Adrenal gland (tissue), 9 donors: ENCODE measurements at regions not wholly inside any gene's neighbourhood (a gene's known extent, or its start where the extent isn't known, plus 50 kb on each side); places are given as distances from the start of the nearest gene placed in this dataset.
A peak's percentile ranks its signal among the peaks of the same experiment; 100 is the strongest.

Experiments used
- DNase-seq, 7 donors: peaks; one replicate each; pipeline ENCODE4 v3.0.0-alpha.2; 2019 to 2020
- H3K27ac ChIP-seq, 5 donors: fragments of 200-600 bp; sonication (generic) in 4 of 5; 1 replicate in 3 of 5; 2 replicates in 2 of 5; pipeline versions ENCODE4 v1.5.1 to v1.8.0; 2016 to 2020; ENCODE audit warnings: mild to moderate bottlenecking in 1 of 5
- H3K27me3 ChIP-seq: fragments of 200-600 bp; 2 replicates; pipeline ENCODE4 v1.8.0; 2021
- H3K36me3 ChIP-seq, 2 donors: fragments of 200-600 bp; replicated peaks in 1 of 2; 1 replicate in 1 of 2; 2 replicates in 1 of 2; pipeline versions ENCODE4 v1.5.1 to v1.8.0; 2018 to 2022
- H3K4me1 ChIP-seq, 2 donors: fragments of 200-600 bp; replicated peaks in 1 of 2; 1 replicate in 1 of 2; 2 replicates in 1 of 2; pipeline versions ENCODE4 v1.5.1 to v1.8.0; 2018 to 2021
- H3K4me3 ChIP-seq, 4 donors: fragments of 200-600 bp; sonication (generic) in 3 of 4; one replicate each; pipeline ENCODE4 v1.5.1; 2016 to 2018
- H3K9me3 ChIP-seq, 3 donors: fragments of 200-600 bp; sonication (generic) in 1 of 3; replicated peaks in 1 of 3; 1 replicate in 2 of 3; 2 replicates in 1 of 3; pipeline versions ENCODE4 v1.5.1 to v1.8.0; 2016 to 2021
- POLR2A ChIP-seq, 2 donors: fragments of 450-650 bp; IDR thresholded peaks; one replicate each; pipeline ENCODE4 v1.6.1; 2017; ENCODE audit warnings: antibody characterized with exemption in 2 of 2, mild to moderate bottlenecking in 2 of 2, moderate library complexity in 1 of 2
- WGBS, 4 donors: extraction: QIAGEN DNeasy Blood & Tissue Kit in 2 of 4; methylation state at CpG; one replicate each; pipeline versions ENCODE4 v1.1.5 to v1.1.7; 2013 to 2017; 5-methylcytosine and 5-hydroxymethylcytosine counted together
- intact Hi-C, 2 donors: fragments of 100-400 bp; cut with DNase I; formaldehyde crosslinking; loops; one replicate each; pipeline versions ENCODE4 v1.14.1 to v1.15.0; 2022 to 2023
- TF ChIP-seq, protein P1 (sequence below), 6 experiments: fragments of 450-650 bp in 4 of 6; fragments of 200-600 bp in 2 of 6; sonication (generic) in 1 of 6; IDR thresholded peaks; 1 replicate in 5 of 6; 2 replicates in 1 of 6; pipeline versions ENCODE4 v1.5.1 to v1.8.0; 2016 to 2021; ENCODE audit warnings: antibody characterized with exemption in 6 of 6, mild to moderate bottlenecking in 2 of 6, moderate library complexity in 1 of 6
- donor health status: healthy with polysubstance abuse.
- donor health status: Bipolar disorder and iron deficiency.
- donor health status: DM: yes; HTN: yes; CAD: no.
- donor health status: DM: no; HTN: no; CAD: no.
- donor health status: DM: no; HTN: no; CAD: no.

DNA sequence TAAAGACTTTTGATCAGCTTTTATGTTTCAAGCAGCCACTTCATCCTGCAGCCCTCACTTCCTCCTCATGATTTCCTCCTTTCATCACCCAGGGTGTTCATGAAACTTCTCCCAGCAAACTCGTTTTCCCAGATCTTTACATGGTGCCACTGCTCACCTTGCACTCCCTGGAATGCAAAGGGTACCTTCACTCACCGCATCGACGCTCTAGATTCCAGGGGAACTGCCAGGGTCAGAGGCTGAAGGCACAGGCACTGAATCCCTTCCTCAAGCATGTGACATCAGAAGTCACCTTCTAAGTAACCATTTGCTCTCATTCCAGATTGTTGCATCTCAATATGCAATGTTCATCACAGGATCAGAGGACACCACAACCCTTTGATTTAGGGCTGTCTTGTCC lies 82.8 kb downstream of the PRKAB2 start:
- TF ChIP-seq, protein P1, sequence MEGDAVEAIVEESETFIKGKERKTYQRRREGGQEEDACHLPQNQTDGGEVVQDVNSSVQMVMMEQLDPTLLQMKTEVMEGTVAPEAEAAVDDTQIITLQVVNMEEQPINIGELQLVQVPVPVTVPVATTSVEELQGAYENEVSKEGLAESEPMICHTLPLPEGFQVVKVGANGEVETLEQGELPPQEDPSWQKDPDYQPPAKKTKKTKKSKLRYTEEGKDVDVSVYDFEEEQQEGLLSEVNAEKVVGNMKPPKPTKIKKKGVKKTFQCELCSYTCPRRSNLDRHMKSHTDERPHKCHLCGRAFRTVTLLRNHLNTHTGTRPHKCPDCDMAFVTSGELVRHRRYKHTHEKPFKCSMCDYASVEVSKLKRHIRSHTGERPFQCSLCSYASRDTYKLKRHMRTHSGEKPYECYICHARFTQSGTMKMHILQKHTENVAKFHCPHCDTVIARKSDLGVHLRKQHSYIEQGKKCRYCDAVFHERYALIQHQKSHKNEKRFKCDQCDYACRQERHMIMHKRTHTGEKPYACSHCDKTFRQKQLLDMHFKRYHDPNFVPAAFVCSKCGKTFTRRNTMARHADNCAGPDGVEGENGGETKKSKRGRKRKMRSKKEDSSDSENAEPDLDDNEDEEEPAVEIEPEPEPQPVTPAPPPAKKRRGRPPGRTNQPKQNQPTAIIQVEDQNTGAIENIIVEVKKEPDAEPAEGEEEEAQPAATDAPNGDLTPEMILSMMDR (IDR thresholded peaks at IDR 0.05) = no peak
- TF ChIP-seq POLR2A (IDR thresholded peaks at IDR 0.05) = no peak
- WGBS, 4 donors = 28 to 35% (median 31%) methylated on average over 4 of the region's 4 CpGs
- DNase-seq = no peak
- Histone ChIP-seq H3K4me3 (no peak overlapping the region), H3K4me1 (peaks cover under 1 to 2% of the 10 kb centered on the region in 2 donors), H3K27me3 (no peaks in the 10 kb centered on the region), H3K9me3 (no peaks in the 10 kb centered on the region), H3K27ac (no peak overlapping the region), H3K36me3 (no peaks in the 10 kb centered on the region)
- intact Hi-C loops = no loop called here

DNA sequence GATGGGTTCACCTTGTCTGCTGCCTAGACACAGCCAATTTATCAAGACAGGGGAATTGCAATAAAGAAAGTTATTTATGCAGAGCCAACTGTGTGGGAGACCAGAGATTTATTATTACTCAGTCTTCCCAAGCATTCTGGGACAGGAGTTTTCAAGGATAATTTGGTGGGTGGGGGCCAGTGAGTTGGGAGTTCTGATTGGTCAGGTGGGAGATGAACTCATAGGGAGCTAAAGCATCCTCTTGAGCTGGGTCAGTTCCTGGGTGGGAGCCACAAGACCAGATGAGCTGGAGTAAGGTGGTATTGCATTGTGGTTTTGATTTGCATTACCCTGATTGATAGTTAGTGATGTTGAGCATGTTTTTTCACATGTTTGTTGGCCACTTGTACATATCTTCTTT lies 86.1 kb downstream of the PRKAB2 start:
- Histone ChIP-seq H3K27me3 (peaks cover 26% of the 10 kb centered on the region), H3K36me3 (no peaks in the 10 kb centered on the region), H3K27ac (no peak overlapping the region), H3K4me3 (no peak overlapping the region), H3K9me3 (no peaks in the 10 kb centered on the region), H3K4me1 (peaks cover 5 to 8% of the 10 kb centered on the region in 2 donors)
- intact Hi-C loops = no loop called here
- no peak for DNase-seq
- no peak for TF ChIP-seq POLR2A (IDR thresholded peaks at IDR 0.05)
- TF ChIP-seq, protein P1 (IDR thresholded peaks at IDR 0.05) = no peak

DNA sequence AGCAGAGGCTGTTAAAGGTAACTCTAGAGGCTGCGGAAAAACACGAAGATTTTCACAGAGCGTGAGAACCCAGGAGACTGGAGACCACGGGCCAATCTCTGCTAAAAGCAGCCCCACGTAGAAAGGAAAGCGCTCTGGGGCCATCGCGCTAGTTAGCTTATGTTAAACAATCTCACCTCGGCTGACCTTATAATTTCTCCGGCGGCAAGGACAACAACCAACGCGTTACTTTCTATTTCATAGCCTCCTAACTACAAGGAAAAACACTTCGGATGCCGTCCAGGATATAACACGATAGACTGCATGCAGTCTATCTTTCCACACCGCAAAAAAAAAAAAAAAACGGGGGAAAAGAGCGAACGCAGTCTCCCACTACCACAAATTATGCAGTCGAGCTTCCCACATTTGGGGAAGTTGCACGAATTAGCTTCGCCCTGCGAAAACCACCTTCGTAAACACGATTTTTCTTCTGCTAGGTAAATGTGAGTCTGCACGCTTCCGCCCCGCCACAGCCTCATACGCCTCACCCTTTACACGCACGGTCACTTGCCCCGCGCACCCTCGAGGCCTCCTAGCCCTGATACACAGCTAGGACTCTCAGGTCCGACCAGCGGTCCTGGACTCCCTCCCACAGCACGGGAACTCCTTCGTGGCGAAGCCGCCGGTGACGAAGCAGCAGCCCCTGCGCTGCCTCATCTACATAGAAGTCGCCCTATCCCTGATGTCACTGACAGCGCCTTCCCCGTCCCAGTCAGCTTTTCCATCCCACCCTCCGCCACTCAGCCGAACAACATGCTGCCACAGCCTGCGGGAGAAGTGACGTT lies 87.8 kb downstream of the PRKAB2 start:
- peak; percentile 73 to 92 (median 74) for DNase-seq
- Histone ChIP-seq H3K27me3 (peaks cover 42% of the 10 kb centered on the region), H3K9me3 (no peaks in the 10 kb centered on the region), H3K36me3 (no peaks in the 10 kb centered on the region), H3K27ac (peak overlapping the region in 2 of 5 donors; percentile 41 to 81), H3K4me3 (peak overlapping the region in 3 of 4 donors; percentile 22 to 71 (median 34)), H3K4me1 (peaks cover 5 to 8% of the 10 kb centered on the region in 2 donors)
- 0 to 1% (median 1%) methylated on average over 38 to 51 of the region's 51 CpGs for WGBS, 4 donors
- intact Hi-C loops = no loop called here
- peak in 1 of 2 donors; percentile 36 for TF ChIP-seq POLR2A (IDR thresholded peaks at IDR 0.05)
- TF ChIP-seq, protein P1 (IDR thresholded peaks at IDR 0.05) = no peak

DNA sequence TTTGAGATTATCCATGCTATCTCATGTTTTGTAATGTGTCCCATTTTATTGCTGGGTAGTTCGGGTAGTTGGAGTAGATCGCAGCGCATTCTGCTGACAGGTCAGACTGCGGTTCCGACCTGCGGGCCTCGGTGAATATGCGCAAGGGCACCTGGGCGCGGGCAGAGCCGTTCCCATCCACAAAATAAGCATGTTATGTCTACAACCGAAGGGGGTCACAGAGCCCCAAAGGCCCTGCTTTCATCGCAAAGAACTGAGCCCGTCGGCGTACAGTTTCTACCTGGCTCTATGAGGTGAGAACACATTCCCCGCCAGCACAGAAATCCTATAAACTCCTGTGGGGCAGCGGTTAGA lies 88.4 kb downstream of the PRKAB2 start:
- H3K27me3 ChIP-seq = peaks cover 48% of the 10 kb centered on the region
- 15 to 32% (median 25%) methylated on average over 18 of the region's 18 CpGs for WGBS, 4 donors
- intact Hi-C loops = no loop called here

More for the DNA sequence above, 88.4 kb downstream of the PRKAB2 start:
- TF ChIP-seq, protein P1 (IDR thresholded peaks at IDR 0.05) = no peak
- TF ChIP-seq POLR2A (IDR thresholded peaks at IDR 0.05) = no peak
- Histone ChIP-seq H3K9me3 (no peaks in the 10 kb centered on the region), H3K36me3 (no peaks in the 10 kb centered on the region), H3K27ac (no peak overlapping the region), H3K4me3 (peak overlapping the region in 1 of 4 donors; percentile 71), H3K4me1 (peaks cover 5 to 8% of the 10 kb centered on the region in 2 donors)
- DNase-seq = no peak
